ENCODE measurements at regions not wholly inside any gene's neighbourhood (a gene's known extent, or its start where the extent isn't known, plus 50 kb on each side); places are given as distances from the start of the nearest gene placed in this dataset.
"Not testable (repeated sequence)": the region's sequence is repeated elsewhere in the genome, so short reads cannot be mapped to it uniquely, and the experiment has no call there.

- DNase-seq, result peak; percentile 3
Observed at GRCh38 chr16:21487956-21488355, 111.4 kb upstream of the METTL9 start.

GRCh38 chr16:21499046-21499445, 100.3 kb upstream of the METTL9 start:
- not testable (repeated sequence) for DNase-seq

- peak; percentile 84 for DNase-seq
Observed at GRCh38 chr16:21501223-21501868, 98.0 kb upstream of the METTL9 start.

- DNase-seq, result peak; percentile 96
Observed at GRCh38 chr16:21501869-21502667, 97.3 kb upstream of the METTL9 start.

- DNase-seq, result not testable (repeated sequence)
Observed at GRCh38 chr16:21503574-21503920, 95.8 kb upstream of the METTL9 start.

GRCh38 chr16:21503941-21504832, 95.2 kb upstream of the METTL9 start:
- DNase-seq, result not testable (repeated sequence)

GRCh38 chr16:21505751-21506520, 93.4 kb upstream of the METTL9 start:
- not testable (repeated sequence) for DNase-seq

GRCh38 chr16:21506857-21507456, 92.4 kb upstream of the METTL9 start:
- peak; percentile 90 for DNase-seq

GRCh38 chr16:21507631-21508305, 91.6 kb upstream of the METTL9 start:
- DNase-seq, result not testable (repeated sequence)

- DNase-seq, result peak; percentile 97
Observed at GRCh38 chr16:21508661-21509436, 90.5 kb upstream of the METTL9 start.

GRCh38 chr16:21509437-21510086, 89.8 kb upstream of the METTL9 start:
- peak; percentile 26 for DNase-seq

- not testable (repeated sequence) for DNase-seq
Observed at GRCh38 chr16:21510869-21511255, 88.5 kb upstream of the METTL9 start.

GRCh38 chr16:21511315-21512210, 87.8 kb upstream of the METTL9 start:
- peak; percentile 61 for DNase-seq

- not testable (repeated sequence) for DNase-seq
Observed at GRCh38 chr16:21512280-21513192, 86.8 kb upstream of the METTL9 start.

- DNase-seq, result not testable (repeated sequence)
Observed at GRCh38 chr16:21513337-21513741, 86.0 kb upstream of the METTL9 start.

GRCh38 chr16:21513812-21514473, 85.4 kb upstream of the METTL9 start:
- DNase-seq, result peak; percentile 80

- not testable (repeated sequence) for DNase-seq
Observed at GRCh38 chr16:21514474-21514840, 84.9 kb upstream of the METTL9 start.
